ENCODE measurements at regions not wholly inside any gene's neighbourhood (a gene's known extent, or its start where the extent isn't known, plus 50 kb on each side); places are given as distances from the start of the nearest gene placed in this dataset.

GRCh38 chr1:59225594-59226316, 71.1 kb upstream of the FGGY start:
- DNase-seq = no peak

- no peak for DNase-seq
Measured at GRCh38 chr1:59229138-59229537, 67.8 kb upstream of the FGGY start.

GRCh38 chr1:59230622-59231021, 66.3 kb upstream of the FGGY start:
- DNase-seq = no peak

GRCh38 chr1:59232216-59232615, 64.7 kb upstream of the FGGY start:
- no peak for DNase-seq

GRCh38 chr1:59233444-59233843, 63.5 kb upstream of the FGGY start:
- no peak for DNase-seq

- DNase-seq = no peak
Measured at GRCh38 chr1:59236721-59237545, 60.0 kb upstream of the FGGY start.

- DNase-seq = no peak
Measured at GRCh38 chr1:59237900-59238299, 59.0 kb upstream of the FGGY start.

- DNase-seq = no peak
Measured at GRCh38 chr1:59238333-59238934, 58.5 kb upstream of the FGGY start.

GRCh38 chr1:59238993-59239392, 57.9 kb upstream of the FGGY start:
- no peak for DNase-seq

- no peak for DNase-seq
Measured at GRCh38 chr1:59241909-59242308, 55.0 kb upstream of the FGGY start.

GRCh38 chr1:59242370-59242769, 54.5 kb upstream of the FGGY start:
- no peak for DNase-seq

- no peak for DNase-seq
Measured at GRCh38 chr1:59243550-59243949, 53.3 kb upstream of the FGGY start.

GRCh38 chr1:59243978-59244377, 52.9 kb upstream of the FGGY start:
- DNase-seq = no peak

- no peak for DNase-seq
Measured at GRCh38 chr1:59244891-59245290, 52.0 kb upstream of the FGGY start.

Data from EL (cell line).